T-cell (primary cell): ENCODE measurements at regions not wholly inside any gene's neighbourhood (a gene's known extent, or its start where the extent isn't known, plus 50 kb on each side); places are given as distances from the start of the nearest gene placed in this dataset.

Experiments used
- ATAC-seq, 4 experiments: fragments of 200-7000 bp in 3 of 4; fragments of 150-1000 bp in 1 of 4; cut with Tn5 transposase; replicated peaks in 1 of 4; 1 replicate in 3 of 4; 2 replicates in 1 of 4; pipeline ENCODE4 v1.10.0; 2021; ENCODE audit warnings: moderate library complexity in 3 of 4, mild to moderate bottlenecking in 2 of 4, moderate number of reproducible peaks in 1 of 4
- CTCF ChIA-PET, 2 donors: fragments of 300-600 bp; sonication (Branson Sonifier 250); formaldehyde crosslinking; loops; one replicate each; lab custom pipeline; 2022; ENCODE audit warnings: antibody characterized with exemption in 2 of 2; lab: Charles Lee
- POLR2A ChIA-PET, 2 donors: fragments of 300-600 bp; sonication (Branson Sonifier 250); formaldehyde crosslinking; loops; one replicate each; lab custom pipeline; 2022; ENCODE audit warnings: antibody characterized with exemption in 2 of 2; lab: Charles Lee
- DNase-seq, 35 experiments: peaks; one replicate each; pipeline versions ENCODE4 v3.0.0 to v3.0.0-alpha.2; 2013 to 2023
- H3K27ac ChIP-seq: one replicate; pipeline ENCODE4 v1.5.1; 2013; ENCODE audit warnings: low read length
- H3K27me3 ChIP-seq, 2 experiments: replicated peaks in 1 of 2; 1 replicate in 1 of 2; 2 replicates in 1 of 2; pipeline versions ENCODE4 v1.6.1 to v1.7.0; 2013; ENCODE audit warnings: low read length in 1 of 2, mixed read lengths in 1 of 2; ENCODE audit not compliant: control insufficient read depth in 2 of 2, insufficient read depth in 2 of 2; ENCODE audit errors: extremely low read depth in 1 of 2
- H3K36me3 ChIP-seq, 2 donors: 1 replicate in 1 of 2; 2 replicates in 1 of 2; pipeline versions ENCODE4 v1.6.1 to v1.7.0; 2013; ENCODE audit warnings: low read length in 1 of 2; ENCODE audit not compliant: control insufficient read depth in 2 of 2, insufficient read depth in 1 of 2; ENCODE audit errors: extremely low read depth in 1 of 2
- H3K4me1 ChIP-seq, 2 experiments: 1 replicate in 1 of 2; 2 replicates in 1 of 2; pipeline versions ENCODE4 v1.6.1 to v1.7.0; 2013; ENCODE audit warnings: low read length in 2 of 2, mixed read lengths in 1 of 2; ENCODE audit not compliant: insufficient read depth in 2 of 2, control insufficient read depth in 1 of 2; ENCODE audit errors: extremely low read depth in 1 of 2
- H3K4me3 ChIP-seq, 2 donors: 1 replicate in 1 of 2; 2 replicates in 1 of 2; pipeline versions ENCODE4 v1.5.1 to v1.7.0; 2013; ENCODE audit warnings: mild to moderate bottlenecking in 2 of 2, low read length in 1 of 2, moderate library complexity in 1 of 2; ENCODE audit not compliant: control insufficient read depth in 1 of 2; ENCODE audit errors: extremely low read depth in 1 of 2
- H3K9me3 ChIP-seq: 2 replicates; pipeline ENCODE4 v1.7.0; 2013
- H3K27ac Mint-ChIP-seq, 2 donors: one replicate each; pipeline ENCODE4 v1.8.0; 2020 to 2021; ENCODE audit warnings: mild to moderate bottlenecking in 2 of 2, mixed read lengths in 2 of 2
- H3K27me3 Mint-ChIP-seq, 2 donors: one replicate each; pipeline ENCODE4 v1.8.0; 2021 to 2022; ENCODE audit warnings: mixed read lengths in 2 of 2
- H3K36me3 Mint-ChIP-seq: one replicate; pipeline ENCODE4 v1.8.0; 2021; ENCODE audit warnings: mixed read lengths
- H3K4me1 Mint-ChIP-seq, 3 donors: one replicate each; pipeline ENCODE4 v1.8.0; 2020 to 2022; ENCODE audit warnings: mixed read lengths in 3 of 3, mild to moderate bottlenecking in 1 of 3
- H3K4me3 Mint-ChIP-seq, 3 donors: one replicate each; pipeline ENCODE4 v1.8.0; 2020 to 2022; ENCODE audit warnings: mild to moderate bottlenecking in 3 of 3, mixed read lengths in 3 of 3, moderate library complexity in 3 of 3
- H3K9me3 Mint-ChIP-seq, 3 donors: one replicate each; pipeline ENCODE4 v1.8.0; 2020 to 2022; ENCODE audit warnings: mixed read lengths in 3 of 3
- WGBS: methylation state at CpG from one replicate; pipeline ENCODE4 v1.1.5; 2013; ENCODE audit warnings: missing lambda C conversion rate; ENCODE audit not compliant: insufficient coverage; 5-methylcytosine and 5-hydroxymethylcytosine counted together

- DNase-seq: no peak
- no peaks in the 10 kb centered on the region for H3K9me3 ChIP-seq
- Mint-ChIP-seq H3K27me3 (no peaks in the 10 kb centered on the region), H3K4me1 (peaks cover 1 to 16% (median 14%) of the 10 kb centered on the region in 3 donors), H3K27ac (no peak overlapping the region), H3K4me3 (no peak overlapping the region), H3K36me3 (peaks cover 16% of the 10 kb centered on the region), H3K9me3 (peaks cover 3 to 13% (median 5%) of the 10 kb centered on the region in 3 donors)
- peaks cover 1 to 8% of the 10 kb centered on the region in 2 experiments for H3K4me1 ChIP-seq
- no peak overlapping the region for H3K27ac ChIP-seq
- no peaks in the 10 kb centered on the region for H3K27me3 ChIP-seq
- WGBS: 79% methylated on average over 4 of the region's 7 CpGs
- no peaks in the 10 kb centered on the region for H3K36me3 ChIP-seq
- ChIA-PET POLR2A (no interaction called here), CTCF (no interaction called here)
- ATAC-seq: no peak
- H3K4me3 ChIP-seq: no peak overlapping the region
Measured at GRCh38 chr11:128184981-128185380, 402.4 kb downstream of the ETS1 start.

GRCh38 chr11:128182844-128183243, 404.5 kb downstream of the ETS1 start:
- ATAC-seq (no peak), DNase-seq (no peak)
- Histone ChIP-seq H3K36me3 (no peaks in the 10 kb centered on the region), H3K27me3 (no peaks in the 10 kb centered on the region), H3K27ac (no peak overlapping the region), H3K9me3 (no peaks in the 10 kb centered on the region), H3K4me3 (no peak overlapping the region), H3K4me1 (no peaks in the 10 kb centered on the region)
- H3K27ac Mint-ChIP-seq: no peak overlapping the region
- 40% methylated on average over 1 of the region's 1 CpG for WGBS
- no peak overlapping the region for H3K4me3 Mint-ChIP-seq
- H3K9me3 Mint-ChIP-seq: peaks cover 3 to 13% (median 5%) of the 10 kb centered on the region in 3 donors
- peaks cover 0 to 20% (median 10%) of the 10 kb centered on the region in 3 donors for H3K4me1 Mint-ChIP-seq
- CTCF ChIA-PET: interaction anchor here (0.6 to 1.1 kb wide), 4 partner anchors 12 to 774 kb away, joined by 3 to 5 read pairs (median 3); no protein-coding TSS in a partner anchor
- H3K27me3 Mint-ChIP-seq: no peaks in the 10 kb centered on the region
- peaks cover 16% of the 10 kb centered on the region for H3K36me3 Mint-ChIP-seq
- POLR2A ChIA-PET: no interaction called here

GRCh38 chr11:128181984-128182383, 405.4 kb downstream of the ETS1 start:
- CTCF ChIA-PET: interaction anchor here (0.6 to 1.1 kb wide), 2 partner anchors 13 to 24 kb away, joined by 3 to 5 read pairs; no protein-coding TSS in a partner anchor
- H3K4me1 ChIP-seq: no peaks in the 10 kb centered on the region
- H3K27me3 ChIP-seq: no peaks in the 10 kb centered on the region
- no peaks in the 10 kb centered on the region for H3K27me3 Mint-ChIP-seq
- H3K4me3 ChIP-seq: no peak overlapping the region
- DNase-seq: no peak
- no peaks in the 10 kb centered on the region for H3K36me3 ChIP-seq
- POLR2A ChIA-PET: no interaction called here
- no peak overlapping the region for H3K27ac Mint-ChIP-seq
- H3K9me3 ChIP-seq: no peaks in the 10 kb centered on the region
- peaks cover 3 to 13% (median 5%) of the 10 kb centered on the region in 3 donors for H3K9me3 Mint-ChIP-seq
- peaks cover 0 to 20% (median 10%) of the 10 kb centered on the region in 3 donors for H3K4me1 Mint-ChIP-seq
- no peak overlapping the region for H3K27ac ChIP-seq
- ATAC-seq: no peak
- 96% methylated on average over 4 of the region's 5 CpGs for WGBS
- H3K36me3 Mint-ChIP-seq: peaks cover 16% of the 10 kb centered on the region
- no peak overlapping the region for H3K4me3 Mint-ChIP-seq

GRCh38 chr11:128181088-128181480, 406.3 kb downstream of the ETS1 start:
- Histone ChIP-seq H3K36me3 (no peaks in the 10 kb centered on the region), H3K27ac (no peak overlapping the region), H3K4me1 (no peaks in the 10 kb centered on the region), H3K9me3 (no peaks in the 10 kb centered on the region), H3K4me3 (no peak overlapping the region), H3K27me3 (no peaks in the 10 kb centered on the region)
- POLR2A ChIA-PET: no interaction called here
- Mint-ChIP-seq H3K9me3 (peaks cover 3 to 13% (median 5%) of the 10 kb centered on the region in 3 donors), H3K4me1 (peaks cover 0 to 20% (median 10%) of the 10 kb centered on the region in 3 donors), H3K27me3 (no peaks in the 10 kb centered on the region), H3K4me3 (no peak overlapping the region), H3K27ac (peak overlapping the region in 1 of 2 donors; percentile 72), H3K36me3 (peaks cover 16% of the 10 kb centered on the region)
- WGBS: 100% methylated on average over 2 of the region's 4 CpGs
- CTCF ChIA-PET: interaction anchor here in 1 of 2 donors (1.1 kb wide), 1 partner anchor 604 kb away, joined by 3 read pairs; no protein-coding TSS in a partner anchor
- ATAC-seq: no peak
- DNase-seq: no peak

- H3K36me3 Mint-ChIP-seq: peaks cover 13% of the 10 kb centered on the region
- H3K27ac ChIP-seq: no peak overlapping the region
- peaks cover 0 to 9% (median 5%) of the 10 kb centered on the region in 3 donors for H3K9me3 Mint-ChIP-seq
- no peak overlapping the region for H3K4me3 Mint-ChIP-seq
- ATAC-seq: peak in 1 of 4 experiments; percentile 59
- H3K4me1 ChIP-seq: no peaks in the 10 kb centered on the region
- POLR2A ChIA-PET: no interaction called here
- no peak for DNase-seq
- CTCF ChIA-PET: interaction anchor here (1.1 to 1.5 kb wide), 2 partner anchors 452 to 604 kb away, joined by 3 read pairs; no protein-coding TSS in a partner anchor
- no peaks in the 10 kb centered on the region for H3K27me3 Mint-ChIP-seq
- H3K36me3 ChIP-seq: no peaks in the 10 kb centered on the region
- no peaks in the 10 kb centered on the region for H3K9me3 ChIP-seq
- 82% methylated on average over 3 of the region's 5 CpGs for WGBS
- no peaks in the 10 kb centered on the region for H3K27me3 ChIP-seq
- H3K4me3 ChIP-seq: no peak overlapping the region
- H3K4me1 Mint-ChIP-seq: peaks cover 0 to 20% (median 10%) of the 10 kb centered on the region in 3 donors
- H3K27ac Mint-ChIP-seq: peak overlapping the region in 1 of 2 donors; percentile 72
Measured at GRCh38 chr11:128180441-128181087, 406.8 kb downstream of the ETS1 start.

- no peak overlapping the region for H3K27ac Mint-ChIP-seq
- H3K4me3 Mint-ChIP-seq: no peak overlapping the region
- Histone ChIP-seq H3K4me3 (no peak overlapping the region), H3K27ac (no peak overlapping the region), H3K4me1 (no peaks in the 10 kb centered on the region), H3K27me3 (no peaks in the 10 kb centered on the region), H3K9me3 (no peaks in the 10 kb centered on the region), H3K36me3 (no peaks in the 10 kb centered on the region)
- H3K9me3 Mint-ChIP-seq: no peaks in the 10 kb centered on the region
- ChIA-PET POLR2A (no interaction called here), CTCF (interaction anchor here (0.5 to 1.5 kb wide), 5 partner anchors 19 to 652 kb away, joined by 3 to 4 read pairs (median 3); no protein-coding TSS in a partner anchor)
- WGBS: no CpG with 5 or more reads among the region's 1 CpG
- no peak for DNase-seq
- peaks cover 0 to 20% (median 10%) of the 10 kb centered on the region in 3 donors for H3K4me1 Mint-ChIP-seq
- no peak for ATAC-seq
- H3K36me3 Mint-ChIP-seq: peaks cover 5% of the 10 kb centered on the region
- H3K27me3 Mint-ChIP-seq: no peaks in the 10 kb centered on the region
Measured at GRCh38 chr11:128179512-128179911, 407.8 kb downstream of the ETS1 start.
